H7 (cell line): ENCODE measurements at regions not wholly inside any gene's neighbourhood (a gene's known extent, or its start where the extent isn't known, plus 50 kb on each side); places are given as distances from the start of the nearest gene placed in this dataset.
"Not testable (repeated sequence)": the region's sequence is repeated elsewhere in the genome, so short reads cannot be mapped to it uniquely, and the experiment has no call there.

Experiments
- DNase-seq: peaks from one replicate; pipeline ENCODE4 v3.0.0; 2012
- H3K27me3 ChIP-seq: 2 replicates; pipeline ENCODE4 v1.6.0; 2011; ENCODE audit warnings: mild to moderate bottlenecking, low read length; ENCODE audit not compliant: control insufficient read depth, insufficient read depth
- H3K36me3 ChIP-seq: replicated peaks from 2 replicates; pipeline ENCODE4 v1.5.1; 2011; ENCODE audit warnings: low read length; ENCODE audit not compliant: control insufficient read depth, insufficient read depth
- H3K4me3 ChIP-seq: 2 replicates; pipeline ENCODE4 v1.5.1; 2011; ENCODE audit warnings: low read depth, mild to moderate bottlenecking, control low read depth, low read length, moderate library complexity; ENCODE audit not compliant: insufficient read depth

DNA sequence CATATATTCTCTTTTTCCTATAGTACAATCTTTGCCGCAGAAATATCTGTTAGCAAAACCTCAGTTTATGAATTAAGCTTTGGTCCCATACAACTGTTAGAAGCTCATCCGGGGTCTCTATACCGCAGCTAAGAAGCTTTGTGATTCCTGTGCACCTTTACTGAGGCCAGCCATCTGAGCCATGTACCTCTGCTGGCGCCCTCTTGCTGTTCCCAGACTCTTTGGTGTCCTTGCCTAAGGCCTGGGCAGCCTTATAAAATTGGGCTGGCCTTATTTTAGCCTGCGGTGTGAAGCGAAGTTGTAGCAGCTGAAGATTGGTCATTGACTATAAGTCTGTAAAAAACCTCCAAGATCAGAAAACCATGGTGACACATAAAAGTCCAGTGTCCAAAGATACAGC is 1135.1 kb upstream of the CHAC2 start:
- no peaks in the 10 kb centered on the region for H3K27me3 ChIP-seq
- DNase-seq, result peak; percentile 33
- H3K4me3 ChIP-seq, result no peak overlapping the region
- H3K36me3 ChIP-seq, result no peaks in the 10 kb centered on the region

DNA sequence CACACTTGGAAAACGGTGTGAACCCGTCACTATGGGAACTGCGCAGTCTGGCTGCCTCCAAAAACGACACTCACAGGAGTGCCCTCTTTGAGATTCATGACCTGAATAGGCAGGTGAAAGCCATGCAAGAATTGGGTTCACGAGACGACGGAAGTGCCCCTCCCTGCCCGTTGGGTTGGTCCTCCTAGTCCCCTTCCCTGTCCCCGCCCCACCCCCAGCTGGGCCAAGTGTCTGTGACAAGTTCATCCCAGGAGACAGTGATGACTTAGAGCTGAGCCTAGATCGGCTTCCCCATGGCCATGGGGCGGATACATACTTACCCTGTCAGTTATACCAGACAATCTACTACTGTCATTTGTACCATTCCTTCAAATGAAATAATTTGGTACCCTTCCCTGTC is 1137.7 kb upstream of the CHAC2 start:
- no peak for DNase-seq
- H3K36me3 ChIP-seq, result no peaks in the 10 kb centered on the region
- H3K4me3 ChIP-seq, result no peak overlapping the region
- H3K27me3 ChIP-seq, result no peaks in the 10 kb centered on the region

DNA sequence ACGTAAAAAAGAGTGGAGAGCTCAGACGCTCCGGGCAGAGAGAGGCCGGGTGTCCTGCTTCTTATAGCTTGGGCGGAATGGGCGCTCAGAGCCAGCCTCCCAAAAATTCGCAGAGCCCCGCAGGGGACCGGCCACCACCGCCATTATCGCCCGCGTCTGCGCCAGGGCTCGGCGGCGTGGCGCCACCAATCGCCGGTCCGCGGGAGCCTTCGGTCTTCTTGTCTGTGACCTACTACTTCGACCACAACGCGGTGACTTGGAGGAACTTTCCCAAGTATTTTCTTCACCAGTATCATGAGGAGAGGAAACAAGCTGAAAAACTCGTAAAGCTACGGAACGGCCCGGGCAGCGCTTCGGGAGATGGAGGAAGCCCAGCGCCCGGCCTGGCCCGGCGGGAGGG is 1138.1 kb upstream of the CHAC2 start:
- no peak for DNase-seq
- Histone ChIP-seq H3K36me3 (no peaks in the 10 kb centered on the region), H3K4me3 (no peak overlapping the region), H3K27me3 (no peaks in the 10 kb centered on the region)

DNA sequence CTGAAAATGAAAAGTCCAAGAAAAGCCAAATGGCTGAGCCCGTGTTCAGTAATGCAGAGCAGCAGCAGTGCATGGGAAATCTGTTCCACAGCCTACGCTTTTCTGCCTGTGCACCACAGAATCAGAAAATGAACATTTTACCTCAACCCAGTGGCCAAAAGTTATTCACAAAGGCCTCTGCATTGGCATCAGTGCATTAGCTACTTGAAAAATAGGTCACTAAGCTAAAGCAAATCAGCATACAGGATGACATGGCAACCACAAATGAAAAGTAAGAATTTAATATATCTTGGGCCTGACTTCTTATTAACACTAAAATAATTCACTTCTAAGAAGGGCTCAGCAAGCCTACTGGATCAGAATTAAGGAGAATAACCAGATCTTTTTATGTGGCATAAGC is 1145.3 kb upstream of the CHAC2 start:
- H3K27me3 ChIP-seq, result no peaks in the 10 kb centered on the region
- H3K4me3 ChIP-seq, result no peak overlapping the region
- DNase-seq, result no peak
- H3K36me3 ChIP-seq, result no peaks in the 10 kb centered on the region

DNA sequence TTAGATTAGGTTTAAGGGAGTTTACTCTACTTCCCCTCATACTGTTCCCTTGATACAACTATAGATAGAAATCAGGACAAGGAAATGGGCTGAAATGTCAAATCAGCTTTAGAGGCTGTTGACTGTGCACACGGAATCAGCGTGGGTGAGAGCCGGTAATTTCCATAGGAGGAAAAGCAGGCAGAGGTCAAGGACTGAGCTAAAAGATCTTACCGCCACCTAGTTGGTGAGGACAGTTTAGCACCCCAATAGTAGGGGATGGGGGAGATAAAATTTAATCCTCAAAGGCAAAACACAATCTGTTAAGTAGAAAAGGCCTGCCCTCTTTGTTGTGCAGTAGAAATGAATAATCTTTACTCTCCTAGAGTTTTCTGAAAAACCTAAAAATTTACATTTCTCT is 1154.5 kb upstream of the CHAC2 start:
- H3K27me3 ChIP-seq, result no peaks in the 10 kb centered on the region
- no peaks in the 10 kb centered on the region for H3K36me3 ChIP-seq
- no peak overlapping the region for H3K4me3 ChIP-seq
- peak; percentile 43 for DNase-seq

DNA sequence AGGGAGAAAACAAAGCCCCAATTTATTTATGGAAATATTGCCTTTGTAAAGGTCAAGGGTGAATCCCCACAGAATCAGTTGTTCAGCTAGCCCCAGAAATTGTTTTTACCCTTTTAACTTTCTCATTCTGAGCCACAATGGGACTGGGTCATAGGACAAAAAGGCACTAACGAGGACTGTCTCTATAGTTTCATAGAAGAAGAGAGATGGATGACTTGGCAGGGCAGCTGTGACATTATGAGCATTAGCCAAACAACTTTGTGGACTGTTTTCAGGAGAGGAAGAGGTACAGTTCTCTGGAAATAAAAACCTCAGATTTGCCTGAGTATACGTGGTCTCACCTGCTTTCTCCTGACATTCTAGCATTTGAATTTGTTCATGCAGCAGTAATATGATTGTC is 1155.8 kb upstream of the CHAC2 start:
- no peak overlapping the region for H3K4me3 ChIP-seq
- no peak for DNase-seq
- H3K27me3 ChIP-seq, result no peaks in the 10 kb centered on the region
- no peaks in the 10 kb centered on the region for H3K36me3 ChIP-seq

DNA sequence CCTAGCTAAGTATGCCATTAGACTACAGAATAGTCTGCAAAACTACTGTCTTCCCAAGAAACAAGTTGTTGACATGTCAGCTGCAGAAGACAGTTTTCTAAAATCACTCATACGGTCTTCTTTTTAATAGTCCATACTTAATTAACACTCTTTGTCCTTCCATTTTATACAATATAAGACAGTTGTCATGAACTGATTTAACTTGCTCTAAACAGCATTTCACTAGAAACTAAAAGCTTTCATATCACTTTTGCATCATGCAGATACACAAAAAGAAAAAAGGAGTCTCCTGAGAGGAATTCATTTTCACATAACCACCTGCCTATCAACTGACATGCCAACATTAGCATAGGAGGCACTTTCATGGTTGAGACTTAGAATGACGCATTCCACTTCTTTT is 1159.6 kb upstream of the CHAC2 start:
- Histone ChIP-seq H3K27me3 (no peaks in the 10 kb centered on the region), H3K4me3 (no peak overlapping the region), H3K36me3 (no peaks in the 10 kb centered on the region)
- DNase-seq, result no peak

DNA sequence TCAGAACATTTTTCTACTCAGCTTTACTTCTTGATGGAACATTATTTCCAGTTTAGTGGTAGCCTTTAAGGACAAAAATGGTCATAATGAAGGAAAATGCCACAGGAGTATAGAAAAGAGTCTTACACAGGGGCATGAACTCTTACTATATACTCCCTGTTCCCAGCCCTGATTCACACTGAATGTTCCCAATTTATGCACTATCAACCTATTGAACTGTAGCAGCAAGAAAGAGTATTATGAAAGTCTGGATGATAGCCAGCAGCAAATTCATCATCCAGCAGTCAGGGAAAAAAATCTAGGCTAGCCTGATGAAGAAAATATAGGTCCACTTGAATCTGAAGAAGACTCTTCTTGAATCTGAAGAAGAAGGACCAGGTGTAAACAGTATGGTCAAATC is 1170.3 kb upstream of the CHAC2 start:
- H3K27me3 ChIP-seq, result no peaks in the 10 kb centered on the region
- no peak for DNase-seq
- no peaks in the 10 kb centered on the region for H3K36me3 ChIP-seq
- H3K4me3 ChIP-seq, result no peak overlapping the region

DNA sequence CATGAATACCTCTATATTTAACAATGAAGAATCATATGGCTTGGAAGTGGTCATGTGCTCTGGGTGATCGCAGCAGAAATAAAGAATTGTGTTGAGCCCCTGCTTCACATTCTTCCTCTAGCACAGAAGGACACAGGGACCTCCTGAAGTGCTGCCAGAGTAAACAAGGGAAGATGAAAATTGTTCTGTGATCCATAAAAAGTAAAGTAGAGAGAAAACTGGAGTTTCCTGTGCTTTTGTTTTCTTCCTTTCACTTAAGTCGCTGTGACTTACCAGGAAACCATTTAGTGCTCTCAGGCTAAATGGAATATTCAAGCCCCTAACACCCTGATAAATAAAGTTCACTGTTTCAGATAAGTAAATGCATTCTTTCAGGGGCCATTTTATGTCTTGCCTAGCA is 1173.6 kb upstream of the CHAC2 start:
- DNase-seq, result no peak
- Histone ChIP-seq H3K27me3 (no peaks in the 10 kb centered on the region), H3K4me3 (no peak overlapping the region), H3K36me3 (no peaks in the 10 kb centered on the region)

DNA sequence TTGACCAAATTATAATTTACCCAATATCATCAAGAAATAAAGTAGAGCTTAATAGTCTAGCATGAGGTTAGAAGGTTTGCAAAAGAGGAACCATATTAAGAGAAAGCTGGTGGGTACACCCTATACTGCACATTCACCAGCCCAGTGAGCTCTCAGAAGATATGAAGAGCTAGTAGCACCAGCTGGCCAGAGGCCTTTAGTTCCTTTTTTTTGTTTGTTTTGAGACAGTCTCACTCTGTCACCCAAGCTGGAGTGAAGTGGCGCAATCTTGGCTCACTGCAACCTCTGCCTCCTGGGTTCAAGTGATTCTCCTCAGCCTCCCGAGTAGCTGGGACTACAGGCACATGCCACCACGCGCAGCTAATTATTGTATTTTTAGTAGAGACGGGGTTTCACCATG is 1183.5 kb upstream of the CHAC2 start:
- not testable (repeated sequence) for H3K36me3 ChIP-seq, DNase-seq, H3K27me3 ChIP-seq, H3K4me3 ChIP-seq

DNA sequence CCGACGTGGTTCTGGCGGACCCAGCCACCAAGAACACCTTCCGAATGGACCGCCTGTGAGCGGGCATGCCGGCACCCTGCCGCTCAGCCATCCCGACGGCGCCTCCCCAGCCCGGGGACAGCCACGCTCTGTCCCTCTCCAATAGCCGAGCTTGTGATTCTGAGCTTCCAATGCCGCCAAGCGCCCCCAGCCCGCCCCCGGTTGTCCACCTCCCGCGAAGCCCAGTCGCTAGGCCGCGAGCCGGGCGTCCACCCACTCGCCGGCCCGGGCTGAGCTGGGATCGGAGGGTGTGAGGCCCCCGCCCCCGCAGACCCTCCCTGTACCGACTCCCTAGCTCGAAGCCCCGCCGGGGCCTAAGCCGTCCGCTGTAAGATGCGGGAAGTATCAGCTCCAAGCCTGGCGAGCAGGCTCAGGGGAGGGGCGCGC is 1195.1 kb upstream of the CHAC2 start:
- no peaks in the 10 kb centered on the region for H3K27me3 ChIP-seq
- H3K36me3 ChIP-seq, result no peaks in the 10 kb centered on the region
- no peak overlapping the region for H3K4me3 ChIP-seq
- DNase-seq, result peak; percentile 11

DNA sequence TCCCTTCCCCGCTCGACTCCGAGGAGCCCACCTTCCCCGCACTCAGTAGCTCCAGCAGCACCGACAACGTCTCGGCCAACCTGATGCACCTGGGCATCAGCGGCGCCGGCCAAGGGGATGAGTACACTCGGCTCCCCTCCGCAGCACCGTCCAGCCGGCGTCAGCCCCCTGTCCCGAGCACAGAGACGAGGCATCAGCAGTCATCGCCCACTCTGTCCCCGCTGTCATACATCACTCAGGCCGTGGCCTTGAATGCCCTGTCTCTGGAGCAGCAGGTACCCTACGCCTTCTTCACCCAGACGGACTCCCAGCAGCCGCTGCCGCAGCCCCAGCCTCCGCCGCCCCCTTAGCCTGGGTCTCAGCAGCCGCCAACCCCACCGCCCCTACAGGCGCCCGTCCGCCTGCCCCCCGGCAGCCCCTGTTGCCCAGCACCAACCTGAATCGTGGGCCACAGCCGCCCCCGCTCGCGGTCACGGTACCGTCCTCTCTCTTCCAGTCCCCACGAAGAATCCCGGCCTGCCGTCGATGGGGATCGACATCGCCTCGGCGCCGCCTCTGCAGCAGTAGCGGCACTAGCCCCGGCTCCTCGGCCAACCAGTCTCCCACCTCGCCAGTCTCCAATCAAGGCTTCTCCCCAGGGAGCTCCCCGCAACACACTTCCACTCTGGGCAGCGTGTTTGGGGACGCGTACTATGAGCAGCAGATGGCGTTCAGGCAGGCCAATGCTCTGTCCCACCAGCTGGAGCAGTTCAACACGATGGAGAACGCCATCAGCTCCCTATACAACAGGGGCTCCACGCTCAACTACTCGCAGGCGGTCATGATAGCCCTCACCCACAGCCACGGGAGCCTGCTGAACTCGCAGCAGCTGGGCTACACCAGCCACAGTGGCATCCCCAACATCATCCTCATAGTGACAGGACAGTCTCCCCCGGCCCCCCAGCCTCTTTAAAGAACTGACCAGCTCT is 1195.9 kb upstream of the CHAC2 start:
- Histone ChIP-seq H3K4me3 (no peak overlapping the region), H3K36me3 (no peaks in the 10 kb centered on the region)
- DNase-seq, result peak; percentile 14

DNA sequence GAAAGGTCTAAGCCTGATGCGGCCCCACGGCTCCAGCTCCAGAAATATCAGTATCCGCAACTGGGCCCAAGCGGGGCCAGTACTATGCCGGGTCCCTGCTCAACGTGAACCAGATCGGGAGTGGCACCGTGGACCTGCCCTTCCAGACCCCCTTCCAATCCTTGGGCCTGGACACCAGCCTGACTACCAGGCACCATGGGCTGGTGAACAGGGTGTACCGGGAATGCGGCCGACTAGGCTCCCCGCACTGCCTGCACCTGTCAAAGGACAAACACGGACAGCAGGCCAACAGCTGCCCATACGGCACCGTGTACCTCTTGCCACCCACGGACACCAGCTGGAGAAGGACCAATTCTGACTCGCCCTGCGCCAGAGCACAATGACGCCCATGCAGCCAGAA is 1196.9 kb upstream of the CHAC2 start:
- H3K36me3 ChIP-seq, result no peaks in the 10 kb centered on the region

More for the DNA sequence above, 1195.9 kb upstream of the CHAC2 start:
- H3K27me3 ChIP-seq, result no peaks in the 10 kb centered on the region

DNA sequence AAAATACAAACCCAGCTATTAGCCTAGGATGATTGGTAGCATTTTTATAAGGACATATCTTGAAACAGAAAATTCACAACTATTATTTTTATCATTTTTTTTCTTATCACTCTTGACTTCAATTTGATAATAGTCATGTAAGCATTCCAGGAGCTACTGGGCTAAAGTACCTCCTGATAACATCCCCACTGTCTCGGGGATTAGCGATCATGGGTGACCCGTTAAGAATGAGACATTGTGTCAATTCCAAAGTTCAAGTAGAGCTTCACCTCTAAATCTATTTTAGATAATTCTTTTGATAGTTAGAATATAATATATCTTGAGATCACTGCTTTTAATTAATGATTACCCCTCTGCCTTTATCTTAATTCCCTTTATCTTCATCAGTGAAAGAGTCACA is 1204.5 kb upstream of the CHAC2 start:
- H3K36me3 ChIP-seq, result no peaks in the 10 kb centered on the region
- no peak overlapping the region for H3K4me3 ChIP-seq
- H3K27me3 ChIP-seq, result no peaks in the 10 kb centered on the region
- DNase-seq, result no peak

More for the DNA sequence above, 1196.9 kb upstream of the CHAC2 start:
- no peaks in the 10 kb centered on the region for H3K27me3 ChIP-seq
- no peak overlapping the region for H3K4me3 ChIP-seq
- DNase-seq, result no peak

DNA sequence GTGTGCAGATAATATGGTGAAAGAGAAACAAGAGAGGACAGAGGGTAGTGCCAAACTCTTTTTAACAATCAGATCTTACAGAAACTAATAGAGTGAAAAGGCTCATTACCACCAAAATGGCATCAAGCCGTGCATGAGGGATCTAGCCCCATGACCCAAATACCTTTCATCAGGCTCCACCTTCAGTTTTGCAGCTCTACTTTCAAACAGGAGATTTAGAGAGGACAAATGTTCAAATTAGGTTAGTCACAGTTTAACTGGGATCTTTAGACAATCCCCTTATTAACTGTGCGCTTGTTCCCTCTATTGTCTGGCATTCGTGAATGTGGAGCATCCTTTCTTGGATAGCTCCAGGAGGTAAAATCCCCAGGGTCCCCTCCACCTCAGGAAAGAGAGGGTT is 1209.3 kb upstream of the CHAC2 start:
- no peak for DNase-seq
- no peak overlapping the region for H3K4me3 ChIP-seq
- no peaks in the 10 kb centered on the region for H3K36me3 ChIP-seq
- no peaks in the 10 kb centered on the region for H3K27me3 ChIP-seq
